Vagina (tissue), 2 donors: ENCODE measurements at regions not wholly inside any gene's neighbourhood (a gene's known extent, or its start where the extent isn't known, plus 50 kb on each side); places are given as distances from the start of the nearest gene placed in this dataset.
A peak's percentile ranks its signal among the peaks of the same experiment; 100 is the strongest.

Experiments used
- DNase-seq, 2 donors: peaks; one replicate each; pipeline ENCODE4 v3.0.0-alpha.2; 2017; ENCODE audit errors: extremely low spot score in 2 of 2
- H3K27ac ChIP-seq: fragments of 200-600 bp; sonication (generic); one replicate; pipeline ENCODE4 v1.5.1; 2019
- H3K27me3 ChIP-seq: fragments of 200-600 bp; sonication (generic); one replicate; pipeline ENCODE4 v1.5.1; 2019
- H3K36me3 ChIP-seq, 2 donors: fragments of 200-600 bp; sonication (generic); one replicate each; pipeline ENCODE4 v1.5.1; 2017 to 2019
- H3K4me1 ChIP-seq: fragments of 200-600 bp; sonication (generic); one replicate; pipeline ENCODE4 v1.5.1; 2019
- H3K4me3 ChIP-seq, 2 donors: fragments of 200-600 bp; sonication (generic); 1 replicate in 1 of 2; 2 replicates in 1 of 2; pipeline ENCODE4 v1.5.1; 2016 to 2019
- H3K9me3 ChIP-seq: fragments of 200-600 bp; sonication (generic); one replicate; pipeline ENCODE4 v1.5.1; 2019
- POLR2A ChIP-seq, 2 donors: fragments of 450-650 bp; IDR thresholded peaks; one replicate each; pipeline ENCODE4 v1.6.1; 2017; ENCODE audit warnings: antibody characterized with exemption in 2 of 2, mild to moderate bottlenecking in 2 of 2, moderate library complexity in 2 of 2
- POLR2AphosphoS5 ChIP-seq, 2 donors: sonication (generic); formaldehyde crosslinking; IDR thresholded peaks; one replicate each; pipeline ENCODE4 v1.9.0; 2017; ENCODE audit warnings: antibody characterized with exemption in 2 of 2, mild to moderate bottlenecking in 2 of 2, low read depth in 1 of 2; ENCODE audit not compliant: insufficient read depth in 1 of 2
- intact Hi-C: fragments of 100-400 bp; cut with DNase I; formaldehyde crosslinking; loops from one replicate; pipeline ENCODE4 v1.15.1; 2023
- TF ChIP-seq, protein P1 (sequence below), 3 experiments: fragments of 450-650 bp in 2 of 3; fragments of 200-600 bp in 1 of 3; sonication (generic) in 1 of 3; IDR thresholded peaks; one replicate each; pipeline ENCODE4 v1.5.1; 2017 to 2019; ENCODE audit warnings: antibody characterized with exemption in 3 of 3, mild to moderate bottlenecking in 2 of 3, moderate library complexity in 2 of 3

DNA sequence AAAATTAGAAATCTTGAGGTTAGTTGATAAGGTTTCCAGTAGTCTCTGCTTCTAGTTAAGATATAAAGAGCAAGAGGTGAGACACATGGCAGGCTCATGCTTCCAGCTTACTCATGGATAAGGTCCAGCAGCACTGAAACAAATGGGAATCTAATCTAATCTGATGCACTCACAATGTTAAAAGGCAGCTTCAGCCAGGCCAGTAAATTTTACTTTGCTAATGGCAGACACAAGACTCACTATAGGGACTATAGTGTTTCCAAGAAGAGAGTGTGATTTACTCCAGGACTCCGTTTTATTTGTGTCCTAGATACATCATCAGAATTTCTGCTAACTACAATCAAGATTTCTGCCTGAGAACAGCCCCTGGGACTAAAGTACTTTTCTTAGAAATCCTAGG is 324.8 kb downstream of the SMOC2 start:
- Histone ChIP-seq H3K4me1 (no peaks in the 10 kb centered on the region), H3K9me3 (no peaks in the 10 kb centered on the region), H3K27me3 (no peaks in the 10 kb centered on the region), H3K4me3 (no peak overlapping the region), H3K27ac (no peak overlapping the region), H3K36me3 (no peaks in the 10 kb centered on the region)
- no peak for DNase-seq
- intact Hi-C loops = no loop called here
- TF ChIP-seq POLR2AphosphoS5 (IDR thresholded peaks at IDR 0.05; ENCODE audit: insufficient read depth in 1 of 2, low read depth in 1 of 2) = no peak
- TF ChIP-seq POLR2A (IDR thresholded peaks at IDR 0.05) = no peak
- TF ChIP-seq, protein P1, sequence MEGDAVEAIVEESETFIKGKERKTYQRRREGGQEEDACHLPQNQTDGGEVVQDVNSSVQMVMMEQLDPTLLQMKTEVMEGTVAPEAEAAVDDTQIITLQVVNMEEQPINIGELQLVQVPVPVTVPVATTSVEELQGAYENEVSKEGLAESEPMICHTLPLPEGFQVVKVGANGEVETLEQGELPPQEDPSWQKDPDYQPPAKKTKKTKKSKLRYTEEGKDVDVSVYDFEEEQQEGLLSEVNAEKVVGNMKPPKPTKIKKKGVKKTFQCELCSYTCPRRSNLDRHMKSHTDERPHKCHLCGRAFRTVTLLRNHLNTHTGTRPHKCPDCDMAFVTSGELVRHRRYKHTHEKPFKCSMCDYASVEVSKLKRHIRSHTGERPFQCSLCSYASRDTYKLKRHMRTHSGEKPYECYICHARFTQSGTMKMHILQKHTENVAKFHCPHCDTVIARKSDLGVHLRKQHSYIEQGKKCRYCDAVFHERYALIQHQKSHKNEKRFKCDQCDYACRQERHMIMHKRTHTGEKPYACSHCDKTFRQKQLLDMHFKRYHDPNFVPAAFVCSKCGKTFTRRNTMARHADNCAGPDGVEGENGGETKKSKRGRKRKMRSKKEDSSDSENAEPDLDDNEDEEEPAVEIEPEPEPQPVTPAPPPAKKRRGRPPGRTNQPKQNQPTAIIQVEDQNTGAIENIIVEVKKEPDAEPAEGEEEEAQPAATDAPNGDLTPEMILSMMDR (IDR thresholded peaks at IDR 0.05) = no peak

DNA sequence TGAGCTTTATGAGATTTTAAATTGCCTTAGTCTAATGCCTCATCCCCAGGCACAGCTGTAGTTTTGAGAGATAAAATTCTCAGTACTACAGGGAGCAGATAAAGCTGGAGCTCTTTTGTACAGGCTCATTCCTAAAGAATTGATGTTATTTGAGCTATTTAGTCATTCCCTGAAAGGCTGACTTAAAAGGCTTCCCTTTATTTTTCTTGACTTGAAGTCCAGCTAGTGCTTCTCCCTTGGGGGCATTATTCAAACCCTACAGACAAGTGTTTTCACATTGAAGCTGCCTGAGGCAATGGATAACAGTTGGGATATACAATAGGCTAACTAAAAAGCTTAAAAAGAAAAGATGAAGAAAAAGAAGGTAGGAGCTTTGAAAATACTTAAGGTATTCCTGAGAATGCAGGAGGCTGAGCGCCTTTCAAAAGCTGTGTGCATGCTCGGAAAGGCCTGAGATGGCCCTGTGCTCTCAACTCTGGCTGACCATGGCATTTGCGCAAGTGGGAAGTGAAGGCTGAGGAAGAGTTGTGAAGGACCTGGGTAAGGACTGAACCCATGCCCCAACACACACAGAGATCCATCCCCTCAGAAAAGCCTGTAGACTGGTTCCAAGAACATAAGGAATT is 315.1 kb downstream of the SMOC2 start:
- Histone ChIP-seq H3K36me3 (no peaks in the 10 kb centered on the region), H3K27ac (no peak overlapping the region), H3K27me3 (no peaks in the 10 kb centered on the region), H3K9me3 (no peaks in the 10 kb centered on the region), H3K4me1 (no peaks in the 10 kb centered on the region), H3K4me3 (no peak overlapping the region)
- intact Hi-C loops = no loop called here
- TF ChIP-seq POLR2A (IDR thresholded peaks at IDR 0.05) = no peak
- no peak for TF ChIP-seq POLR2AphosphoS5 (IDR thresholded peaks at IDR 0.05; ENCODE audit: insufficient read depth in 1 of 2, low read depth in 1 of 2)
- TF ChIP-seq, protein P1 (IDR thresholded peaks at IDR 0.05) = no peak
- no peak for DNase-seq

DNA sequence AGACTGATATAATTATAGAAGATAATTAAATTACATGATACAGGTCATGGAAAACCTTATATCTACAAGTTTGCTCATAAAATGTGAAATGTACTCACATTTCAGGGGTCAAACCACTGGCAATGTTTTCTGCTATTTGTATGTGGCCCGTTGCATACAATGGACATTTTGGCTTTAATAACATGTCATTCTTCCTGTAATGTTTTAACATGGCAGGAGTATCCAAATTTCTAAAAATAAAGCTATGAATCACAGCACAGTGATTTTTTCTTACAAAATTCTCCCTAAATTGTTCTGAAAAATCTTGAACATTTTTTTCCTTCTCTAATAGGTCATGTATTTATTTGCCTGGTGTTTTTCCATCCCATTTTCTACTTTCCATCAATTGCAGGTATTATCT is 305.7 kb downstream of the SMOC2 start:
- no peak for DNase-seq
- H3K27ac ChIP-seq = no peak overlapping the region
- H3K9me3 ChIP-seq = no peaks in the 10 kb centered on the region
- H3K27me3 ChIP-seq = no peaks in the 10 kb centered on the region
- H3K4me3 ChIP-seq = no peak overlapping the region
- H3K4me1 ChIP-seq = no peaks in the 10 kb centered on the region
- TF ChIP-seq, protein P1 (IDR thresholded peaks at IDR 0.05) = no peak
- TF ChIP-seq POLR2AphosphoS5 (IDR thresholded peaks at IDR 0.05; ENCODE audit: insufficient read depth in 1 of 2, low read depth in 1 of 2) = no peak
- TF ChIP-seq POLR2A (IDR thresholded peaks at IDR 0.05) = no peak
- H3K36me3 ChIP-seq = no peaks in the 10 kb centered on the region
- intact Hi-C loops = no loop called here

DNA sequence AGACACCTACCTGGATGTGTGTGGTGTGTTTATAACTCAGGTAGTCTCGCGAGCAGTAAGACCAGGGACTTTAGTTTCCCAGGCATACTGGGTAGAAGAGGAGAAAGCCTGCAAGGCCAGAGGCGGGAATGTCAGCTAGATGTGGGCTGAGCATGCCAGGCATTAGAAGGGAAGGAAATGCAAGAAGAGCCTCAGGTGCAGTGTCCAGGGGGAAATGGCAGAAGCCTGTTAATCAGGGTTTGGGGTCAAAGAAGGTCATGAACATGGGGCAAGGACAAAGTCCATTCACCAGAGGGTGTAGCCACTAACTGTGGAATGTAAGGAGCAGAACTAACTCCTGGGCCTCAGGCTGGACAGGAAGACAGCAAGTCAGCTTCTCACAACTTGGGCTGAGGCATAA is 305.0 kb downstream of the SMOC2 start:
- intact Hi-C loops = no loop called here
- Histone ChIP-seq H3K27ac (no peak overlapping the region), H3K27me3 (no peaks in the 10 kb centered on the region), H3K4me1 (no peaks in the 10 kb centered on the region), H3K4me3 (no peak overlapping the region), H3K36me3 (no peaks in the 10 kb centered on the region), H3K9me3 (no peaks in the 10 kb centered on the region)
- DNase-seq = peak in 1 of 2 donors; percentile 78
- TF ChIP-seq POLR2AphosphoS5 (IDR thresholded peaks at IDR 0.05; ENCODE audit: insufficient read depth in 1 of 2, low read depth in 1 of 2) = no peak
- TF ChIP-seq, protein P1 (IDR thresholded peaks at IDR 0.05) = no peak
- no peak for TF ChIP-seq POLR2A (IDR thresholded peaks at IDR 0.05)

DNA sequence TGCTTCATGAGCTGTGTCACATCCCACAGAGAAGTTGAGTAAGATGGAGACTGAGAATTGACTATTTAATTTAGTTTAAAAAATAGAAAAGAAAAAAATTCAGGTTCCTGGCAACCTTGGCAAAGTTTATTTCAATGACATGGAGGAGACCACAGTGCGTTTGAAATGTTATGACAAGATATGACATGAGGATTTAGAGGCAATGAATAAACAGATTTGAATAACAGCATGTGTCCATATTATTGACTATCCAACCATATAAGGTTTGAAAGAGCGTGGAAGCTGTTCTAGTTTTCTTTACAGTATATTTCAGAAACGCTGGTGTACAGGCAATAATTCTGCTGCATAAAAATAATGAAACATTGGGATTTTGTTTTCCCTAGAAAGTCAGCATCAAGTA is 303.9 kb downstream of the SMOC2 start:
- intact Hi-C loops = no loop called here

More for the DNA sequence above, 303.9 kb downstream of the SMOC2 start:
- Histone ChIP-seq H3K27me3 (no peaks in the 10 kb centered on the region), H3K9me3 (no peaks in the 10 kb centered on the region), H3K36me3 (no peaks in the 10 kb centered on the region), H3K4me1 (no peaks in the 10 kb centered on the region), H3K27ac (no peak overlapping the region), H3K4me3 (no peak overlapping the region)
- TF ChIP-seq POLR2A (IDR thresholded peaks at IDR 0.05) (no peak), POLR2AphosphoS5 (IDR thresholded peaks at IDR 0.05; ENCODE audit: insufficient read depth in 1 of 2, low read depth in 1 of 2) (no peak)
- TF ChIP-seq, protein P1 (IDR thresholded peaks at IDR 0.05) = no peak
- no peak for DNase-seq
